A673 (cell line): ENCODE measurements at regions not wholly inside any gene's neighbourhood (a gene's known extent, or its start where the extent isn't known, plus 50 kb on each side); places are given as distances from the start of the nearest gene placed in this dataset.

ENCODE experiments used
- BruUV-seq: library from RNA; stranded (reverse); fragments of 400-500 nt; replicated peaks from 2 replicates; lab custom pipeline; 2021; lab: Mats Ljungman, UMichigan
- CTCF ChIA-PET: fragments of 300-600 bp; sonication (Branson Sonifier 250); formaldehyde crosslinking; loops from one replicate; lab custom pipeline; 2022; ENCODE audit warnings: antibody characterized with exemption; lab: Charles Lee
- POLR2A ChIA-PET: fragments of 300-600 bp; sonication (Branson Sonifier 250); formaldehyde crosslinking; loops from one replicate; lab custom pipeline; 2022; ENCODE audit warnings: antibody characterized with exemption; ENCODE audit not compliant: low non-redundant PET; lab: Charles Lee
- DNase-seq: peaks from one replicate; pipeline ENCODE4 v3.0.0-alpha.2; 2015; ENCODE audit warnings: low spot score
- H3K27ac ChIP-seq: fragments of 200-600 bp; sonication (generic); 2 replicates; pipeline ENCODE4 v1.5.1; 2016; ENCODE audit warnings: mixed run types, low read depth, mild to moderate bottlenecking, mixed read lengths, antibody characterized with exemption, low read length; ENCODE audit not compliant: poor library complexity, severe bottlenecking
- H3K27me3 ChIP-seq: fragments of 200-600 bp; sonication (generic); replicated peaks from 2 replicates; pipeline ENCODE4 v1.6.1; 2017; ENCODE audit warnings: mixed run types, low read depth, mild to moderate bottlenecking, mixed read lengths, antibody characterized with exemption, low read length; ENCODE audit not compliant: insufficient read depth, poor library complexity
- H3K36me3 ChIP-seq: fragments of 200-600 bp; sonication (generic); 2 replicates; pipeline ENCODE4 v1.6.1; 2016; ENCODE audit warnings: mixed run types, mild to moderate bottlenecking, mixed read lengths, antibody characterized with exemption, low read length; ENCODE audit not compliant: insufficient read depth, poor library complexity, severe bottlenecking
- H3K4me1 ChIP-seq: fragments of 200-600 bp; sonication (generic); 2 replicates; pipeline ENCODE4 v1.6.1; 2017; ENCODE audit warnings: mixed run types, mild to moderate bottlenecking, mixed read lengths, antibody characterized with exemption, low read length; ENCODE audit not compliant: insufficient read depth, poor library complexity, severe bottlenecking
- H3K4me3 ChIP-seq: fragments of 200-600 bp; sonication (generic); 2 replicates; pipeline ENCODE4 v1.5.1; 2016; ENCODE audit warnings: low read depth, mixed run types, mild to moderate bottlenecking, mixed read lengths, low read length; ENCODE audit not compliant: poor library complexity, severe bottlenecking
- H3K9me3 ChIP-seq: fragments of 200-600 bp; sonication (generic); 2 replicates; pipeline ENCODE4 v1.6.1; 2016; ENCODE audit warnings: mixed run types, low read depth, mild to moderate bottlenecking, mixed read lengths, antibody characterized with exemption, low read length; ENCODE audit not compliant: poor library complexity, severe bottlenecking
- CTCF ChIP-seq: fragments of 300-800, 200-600 bp; sonication (generic); conservative IDR thresholded peaks from 2 replicates; pipeline ENCODE4 v1.5.1; 2017; ENCODE audit warnings: low read depth, mild to moderate bottlenecking, antibody characterized with exemption, low read length, moderate library complexity, mixed read lengths
- EZH2 ChIP-seq: fragments of 200-600 bp; sonication (generic); IDR thresholded peaks from 2 replicates; pipeline ENCODE4 v1.6.1; 2017; ENCODE audit warnings: borderline replicate concordance, low read depth, mild to moderate bottlenecking, mixed read lengths, antibody characterized with exemption, low read length; ENCODE audit not compliant: poor library complexity, severe bottlenecking
- intact Hi-C: fragments of 100-400 bp; cut with micrococcal nuclease; formaldehyde crosslinking; loops from one replicate; pipeline ENCODE4 v1.10.0; 2022; ENCODE audit not compliant: unreplicated experiment

- DNase-seq = no peak
- Histone ChIP-seq H3K27me3 (no peaks in the 10 kb centered on the region), H3K4me1 (peaks cover 17% of the 10 kb centered on the region), H3K36me3 (no peaks in the 10 kb centered on the region), H3K4me3 (no peak overlapping the region), H3K27ac (no peak overlapping the region), H3K9me3 (no peaks in the 10 kb centered on the region)
- intact Hi-C loops = no loop called here
- TF ChIP-seq CTCF (no peak), EZH2 (no peak)
- POLR2A ChIA-PET = interaction anchor here (0.7 kb wide), 1 partner anchor 85 kb away, joined by 3 read pairs; no protein-coding TSS in a partner anchor
- CTCF ChIA-PET = no interaction called here
- BruUV-seq = no TSS peak
These were observed 336.9 kb downstream of the CD83 start for GRCh38 chr6:14454473-14454775.

GRCh38 chr6:14455427-14455826 is 337.9 kb downstream of the CD83 start:
- ChIA-PET CTCF (interaction anchor here (0.5 kb wide), 1 partner anchor 652 kb away, joined by 3 read pairs; no protein-coding TSS in a partner anchor), POLR2A (interaction anchor here (0.6 kb wide), 1 partner anchor 238 kb away, joined by 3 read pairs; no protein-coding TSS in a partner anchor)
- no peak for DNase-seq
- Histone ChIP-seq H3K36me3 (no peaks in the 10 kb centered on the region), H3K27ac (no peak overlapping the region), H3K4me3 (no peak overlapping the region), H3K4me1 (peaks cover 7% of the 10 kb centered on the region), H3K9me3 (no peaks in the 10 kb centered on the region), H3K27me3 (no peaks in the 10 kb centered on the region)
- intact Hi-C loops = no loop called here
- no TSS peak for BruUV-seq
- TF ChIP-seq CTCF = no peak
- no peak for TF ChIP-seq EZH2

- intact Hi-C loops = no loop called here
- no peaks in the 10 kb centered on the region for H3K9me3 ChIP-seq
- H3K27me3 ChIP-seq = no peaks in the 10 kb centered on the region
- POLR2A ChIA-PET = interaction anchor here (0.6 kb wide), 1 partner anchor 239 kb away, joined by 3 read pairs; no protein-coding TSS in a partner anchor
- no peak for DNase-seq
- peaks cover 1% of the 10 kb centered on the region for H3K4me1 ChIP-seq
- no peak for TF ChIP-seq CTCF
- TF ChIP-seq EZH2 = no peak
- no TSS peak for BruUV-seq
- H3K4me3 ChIP-seq = no peak overlapping the region
- H3K36me3 ChIP-seq = no peaks in the 10 kb centered on the region
- no peak overlapping the region for H3K27ac ChIP-seq
- CTCF ChIA-PET = no interaction called here
These were observed 338.5 kb downstream of the CD83 start for GRCh38 chr6:14455876-14456648.
